GM19023 (cell line): ENCODE measurements at regions not wholly inside any gene's neighbourhood (a gene's known extent, or its start where the extent isn't known, plus 50 kb on each side); places are given as distances from the start of the nearest gene placed in this dataset.
"Not testable (repeated sequence)": the region's sequence is repeated elsewhere in the genome, so short reads cannot be mapped to it uniquely, and the experiment has no call there.

Experiments
- ATAC-seq: cut with Tn5 transposase; IDR thresholded peaks from one replicate; pipeline ENCODE4 v1.9.1; 2021; ENCODE audit warnings: mild to moderate bottlenecking, moderate library complexity; ENCODE audit not compliant: unreplicated experiment

DNA sequence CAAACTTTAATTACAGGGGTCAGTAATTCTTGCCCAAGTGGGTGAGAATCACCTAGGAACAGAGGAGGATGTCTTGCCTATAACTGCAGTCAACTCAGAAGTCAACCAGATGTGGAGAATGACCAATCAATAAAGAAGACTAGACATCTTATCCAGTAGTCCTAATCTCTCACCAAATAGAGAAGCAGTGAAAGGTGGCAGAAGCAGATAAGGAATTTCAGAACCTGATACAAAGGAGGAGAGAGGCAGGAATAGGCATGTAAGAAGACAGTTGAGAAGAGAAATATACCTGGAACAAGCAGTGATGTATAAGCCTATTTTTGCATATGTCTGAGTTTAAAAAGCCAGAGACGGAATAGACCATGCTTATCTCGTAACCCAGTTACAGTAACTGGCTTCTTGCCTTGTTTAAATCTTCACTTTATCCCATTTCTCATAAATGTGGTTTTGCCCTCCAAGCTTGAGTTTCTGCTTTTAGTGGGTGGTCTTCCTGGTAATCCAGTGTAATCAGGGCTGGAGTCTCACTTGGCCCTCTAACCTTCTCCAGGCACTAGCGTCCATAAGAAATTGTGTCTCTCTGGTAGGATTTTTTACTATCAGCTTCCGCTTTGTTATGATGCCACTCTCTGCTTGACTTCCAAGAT is 401.0 kb downstream of the SUCLG1 start:
- no peak for ATAC-seq

DNA sequence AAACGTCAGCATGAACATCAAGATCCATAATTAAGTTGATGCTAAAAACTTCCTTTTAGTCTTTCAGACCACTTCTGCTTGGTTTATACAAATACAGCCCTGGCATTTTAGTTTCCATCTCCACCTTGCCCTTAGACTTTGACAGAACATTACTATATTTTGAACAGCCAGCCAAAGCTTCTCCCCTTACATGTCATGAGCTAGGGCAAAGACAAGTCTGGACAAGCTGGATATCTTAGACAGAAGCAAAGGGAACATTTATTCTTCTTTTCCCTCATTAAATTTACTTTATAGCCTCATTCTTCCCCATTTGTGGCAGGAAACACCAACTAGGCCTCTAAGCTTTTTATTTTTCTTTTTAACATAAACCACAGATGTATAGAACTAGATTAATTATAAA is 403.3 kb downstream of the SUCLG1 start:
- no peak for ATAC-seq

DNA sequence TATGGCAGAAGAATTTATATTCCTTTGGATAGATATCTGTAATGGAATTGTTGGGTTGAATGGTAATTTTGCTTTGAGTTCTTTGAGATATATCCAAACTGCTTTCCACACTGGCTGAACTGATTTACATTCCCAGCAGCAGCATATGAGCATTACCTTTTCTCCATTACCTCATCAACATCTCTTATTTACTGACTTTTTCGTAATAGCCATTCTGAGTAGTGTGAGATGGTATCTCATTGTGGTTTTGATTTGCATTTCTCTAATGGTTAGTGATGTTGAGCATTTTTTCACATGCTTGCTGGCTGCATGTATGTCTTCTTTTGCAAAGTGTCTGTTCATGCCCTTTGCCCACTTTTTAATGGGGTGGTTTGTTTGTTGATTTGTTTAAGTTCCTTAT is 404.5 kb downstream of the SUCLG1 start:
- not testable (repeated sequence) for ATAC-seq

DNA sequence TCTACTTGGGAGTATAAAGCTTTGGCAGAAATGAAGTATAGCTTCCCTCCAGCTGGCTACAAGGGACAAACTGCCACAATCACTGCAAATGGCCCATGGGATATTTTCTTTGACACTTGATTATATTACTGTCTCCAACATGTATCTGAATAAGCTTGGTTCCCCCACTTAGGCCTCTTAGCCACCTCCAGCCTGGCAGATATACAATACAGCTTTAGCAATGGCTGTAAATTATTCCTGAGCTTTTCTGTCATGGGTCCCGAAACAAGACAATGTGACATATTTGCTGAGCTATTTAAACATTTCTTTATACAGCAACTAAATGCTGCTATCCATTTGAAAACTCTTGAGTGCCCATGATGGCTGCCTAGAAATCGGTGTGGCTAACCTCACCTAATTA is 406.2 kb downstream of the SUCLG1 start:
- no peak for ATAC-seq

DNA sequence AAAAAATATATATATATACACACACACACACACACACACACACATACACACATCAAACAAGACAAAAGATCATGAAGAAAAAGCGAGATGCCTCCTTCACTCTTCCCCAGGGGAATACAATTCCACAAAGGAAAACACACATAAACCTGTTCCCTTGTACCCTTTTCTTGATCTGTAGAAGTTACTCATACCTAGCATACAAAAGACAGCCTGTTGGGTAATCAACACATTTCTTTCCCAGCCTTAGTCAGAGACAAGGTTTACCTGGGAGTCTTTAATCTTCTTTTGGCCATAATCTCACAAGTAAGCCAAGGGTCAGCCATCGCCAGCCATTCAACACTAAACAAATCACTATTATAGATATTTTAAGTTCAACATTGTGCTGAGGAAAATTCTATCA is 407.0 kb downstream of the SUCLG1 start:
- no peak for ATAC-seq

DNA sequence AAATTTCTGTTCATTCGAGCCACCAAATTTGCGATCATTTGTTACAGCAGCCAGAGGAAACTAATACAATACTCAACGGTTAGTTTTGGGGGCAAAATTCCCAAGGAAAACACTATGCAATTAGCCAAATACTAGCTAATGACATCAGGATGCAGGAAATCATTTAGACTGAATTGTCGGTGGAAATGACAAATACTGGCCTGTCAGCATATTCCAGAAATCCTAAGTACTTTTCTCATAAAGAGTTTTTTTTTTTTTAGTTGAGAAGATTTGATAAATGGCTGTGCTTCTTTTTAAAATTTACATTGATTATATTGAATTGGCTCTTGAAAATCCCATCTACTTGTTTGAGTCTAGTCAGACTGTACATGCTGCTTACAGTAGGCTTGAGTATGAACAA is 410.1 kb downstream of the SUCLG1 start:
- ATAC-seq: no peak

DNA sequence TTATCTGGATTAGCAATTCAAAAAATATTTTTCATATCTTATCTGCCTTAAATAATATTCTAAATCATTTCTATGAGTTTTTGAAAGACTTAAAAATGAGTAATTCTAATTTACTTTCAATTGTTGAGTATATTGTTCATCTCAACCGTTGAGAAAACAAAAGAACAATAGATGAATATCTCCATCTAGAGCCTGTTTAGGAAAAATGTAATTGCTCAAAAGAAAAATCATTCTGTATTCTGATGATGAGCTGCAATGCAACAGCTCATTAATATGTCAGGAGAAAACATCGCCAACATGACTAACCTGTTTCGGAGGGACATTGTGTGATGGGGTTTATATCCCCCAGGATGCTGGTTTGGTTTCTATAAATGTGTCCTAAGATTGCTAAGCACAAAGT is 417.6 kb downstream of the SUCLG1 start:
- no peak for ATAC-seq

DNA sequence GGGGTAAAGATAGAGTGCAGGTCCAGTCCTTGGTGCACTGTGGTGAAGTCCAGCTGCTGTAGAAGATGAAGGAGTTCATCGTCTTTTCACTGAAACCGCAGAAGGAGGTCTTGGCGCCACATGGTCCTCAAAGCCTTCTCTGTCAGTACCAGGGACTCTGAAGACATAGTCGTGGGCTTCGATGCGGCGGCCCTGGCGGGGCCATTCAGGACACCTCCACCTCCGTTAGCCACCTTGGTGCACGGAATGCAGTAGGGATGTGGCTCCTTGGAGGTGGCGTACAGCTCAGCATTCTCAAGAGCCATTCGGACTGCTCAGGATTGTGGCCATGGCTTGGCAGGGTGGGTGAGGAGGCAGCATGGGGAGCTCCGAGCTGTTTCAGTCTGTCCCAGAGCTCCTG is 418.8 kb downstream of the SUCLG1 start:
- ATAC-seq: no peak

DNA sequence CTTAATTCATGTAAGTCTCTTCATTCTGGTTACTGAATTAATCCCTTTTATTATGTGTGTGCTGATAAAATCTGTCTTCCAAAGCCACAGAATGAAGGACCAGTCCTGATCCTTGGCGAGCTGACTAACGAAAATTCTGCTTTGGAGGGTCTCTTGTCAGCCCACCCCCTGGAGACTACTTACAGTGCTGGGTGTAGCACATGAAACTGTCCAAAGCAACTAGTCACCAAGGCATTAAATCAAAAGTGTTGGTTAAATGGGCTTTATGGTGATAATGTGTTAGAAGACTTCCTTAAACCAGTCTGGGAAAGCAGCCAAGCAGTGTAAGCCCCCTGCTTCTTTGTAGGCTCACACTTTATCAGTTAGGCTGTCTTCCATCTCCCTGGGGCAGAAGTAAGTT is 420.2 kb downstream of the SUCLG1 start:
- no peak for ATAC-seq

DNA sequence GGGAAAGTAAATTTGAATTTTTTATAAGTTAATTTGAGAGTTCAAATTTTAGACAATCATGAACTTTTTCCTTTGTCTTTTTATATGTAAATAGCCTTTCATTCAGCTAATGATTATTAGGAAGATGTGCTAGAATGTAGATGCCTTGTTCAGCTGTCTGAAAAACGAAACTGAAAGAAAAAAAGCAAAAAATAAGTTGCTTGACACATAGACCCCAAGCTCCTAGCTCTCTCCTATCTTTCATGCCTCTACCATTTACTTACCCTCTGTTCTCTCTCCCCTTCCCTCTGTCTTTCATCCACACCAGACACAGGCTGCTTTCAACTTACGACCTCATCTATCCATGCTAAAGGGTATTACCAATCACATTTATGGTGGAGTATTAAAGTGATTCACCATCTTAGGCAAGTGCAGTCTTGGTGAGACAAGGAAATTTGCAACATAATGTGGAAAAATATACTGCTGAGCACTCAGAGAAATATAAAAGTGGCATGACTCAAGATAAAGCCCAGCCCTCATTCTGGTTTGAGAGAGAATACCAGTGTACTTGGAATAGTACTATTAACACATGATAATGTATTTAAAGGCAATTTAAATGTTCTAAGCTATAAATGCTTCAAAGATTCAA is 425.6 kb downstream of the SUCLG1 start:
- ATAC-seq: no peak

DNA sequence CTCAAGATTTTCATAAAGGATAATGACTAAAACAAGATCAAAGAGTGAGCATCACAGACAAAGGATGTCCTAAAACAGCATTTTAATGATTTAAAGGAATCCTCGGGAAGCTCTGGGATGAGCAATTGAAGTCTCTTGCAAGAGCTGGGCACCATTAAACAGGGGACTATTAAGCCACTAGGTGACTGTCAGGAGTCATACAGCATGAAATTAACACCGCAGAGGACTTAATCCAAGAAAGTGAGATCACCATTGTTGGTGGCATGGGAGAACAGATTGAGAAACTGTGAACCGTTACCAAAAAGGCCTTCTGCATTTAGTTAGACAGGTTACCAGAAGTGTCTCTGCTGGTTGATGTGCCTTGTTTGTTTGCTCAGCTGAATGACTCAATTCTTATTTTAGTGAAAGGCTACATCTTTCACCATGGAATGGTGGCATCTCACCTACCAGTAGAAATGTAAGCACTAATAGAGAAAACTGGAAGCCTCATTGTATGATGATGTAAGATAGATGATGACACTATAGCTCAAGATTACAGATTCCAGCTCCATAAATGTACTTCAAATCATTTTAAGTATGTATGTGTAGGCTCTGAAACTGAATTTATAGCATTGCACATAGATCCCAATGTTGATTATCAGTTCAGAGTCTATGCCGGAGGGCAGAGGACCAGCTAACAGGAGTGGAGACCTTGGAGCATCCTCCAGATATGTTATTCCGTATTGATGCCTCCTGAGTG is 427.6 kb downstream of the SUCLG1 start:
- ATAC-seq: no peak

DNA sequence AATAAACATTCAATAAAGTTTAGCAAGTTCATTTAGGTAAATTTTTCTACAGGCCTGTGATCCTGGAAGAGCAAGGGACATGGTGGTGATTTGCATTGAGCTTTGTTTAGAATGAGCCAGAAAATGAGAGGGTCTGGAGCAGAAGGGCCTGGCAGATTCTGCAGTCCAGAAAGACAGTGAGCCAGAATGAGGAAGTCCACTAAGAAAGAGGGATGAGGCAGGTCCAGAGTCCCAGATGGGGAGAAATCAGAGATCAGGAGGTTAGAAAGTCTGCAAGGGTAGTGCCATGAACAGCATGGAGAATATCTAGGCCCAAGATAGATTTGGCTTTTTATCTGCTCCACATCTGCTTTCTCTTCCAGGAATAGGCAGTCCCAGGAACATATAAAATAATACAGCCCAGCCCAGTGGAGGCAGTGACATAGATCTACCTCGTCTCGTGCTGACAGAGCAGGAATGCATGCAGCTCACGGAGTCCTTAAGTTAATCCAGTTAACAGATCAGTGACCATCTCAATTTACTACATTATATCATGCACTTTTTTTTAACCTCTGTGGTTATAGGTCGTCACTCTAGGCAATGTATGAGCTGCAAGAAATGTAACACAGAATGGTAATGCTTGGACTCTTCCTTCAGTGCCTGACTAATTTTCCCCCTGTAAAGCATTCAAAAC is 429.0 kb downstream of the SUCLG1 start:
- ATAC-seq: no peak

DNA sequence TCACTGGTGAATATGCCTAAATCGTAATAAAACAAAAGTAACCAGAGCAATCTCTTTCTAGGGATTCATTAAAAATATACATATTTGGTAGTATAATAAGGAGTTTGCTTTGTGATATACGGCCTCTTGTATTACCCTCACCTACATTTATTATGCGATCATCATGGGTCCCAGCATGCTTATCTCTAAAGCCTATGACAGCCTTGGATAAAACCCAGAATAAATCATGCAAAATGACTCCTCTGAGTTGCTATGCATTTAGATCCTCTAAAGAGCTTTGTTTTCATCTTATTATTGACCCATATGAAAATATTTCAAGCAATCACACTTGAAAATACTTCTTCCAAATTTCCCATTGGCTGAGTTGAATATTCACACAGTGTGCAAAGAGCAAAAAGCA is 432.3 kb downstream of the SUCLG1 start:
- ATAC-seq: no peak

DNA sequence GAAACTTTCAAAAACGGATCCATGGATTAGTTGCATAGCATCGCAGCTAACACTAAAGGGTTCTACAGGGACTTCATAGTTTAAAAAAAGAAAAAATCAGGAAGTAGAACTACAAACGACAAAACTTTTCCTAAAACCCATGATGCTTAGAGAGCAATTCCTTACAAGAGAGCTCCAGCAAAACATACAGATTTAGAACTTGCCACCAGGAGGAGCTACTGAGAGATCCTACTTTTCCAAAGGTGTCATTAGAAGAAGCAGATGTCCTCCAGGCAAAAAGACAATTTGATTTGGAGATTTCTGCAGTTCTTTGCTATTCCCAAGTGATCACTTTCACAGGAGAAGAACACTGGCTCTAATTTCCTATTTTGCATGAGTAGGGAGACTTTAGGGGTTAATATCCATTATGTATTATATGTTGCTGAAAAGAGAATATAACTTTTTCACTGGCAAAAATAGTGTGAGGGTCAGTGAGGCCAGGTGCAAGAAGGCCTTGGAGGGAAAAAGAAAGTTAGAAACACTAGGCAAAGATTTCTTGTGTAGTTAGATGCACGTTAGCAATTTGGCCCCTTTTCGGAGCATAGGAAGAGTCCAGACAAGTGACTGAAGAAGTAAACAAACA is 436.2 kb downstream of the SUCLG1 start:
- ATAC-seq: no peak

DNA sequence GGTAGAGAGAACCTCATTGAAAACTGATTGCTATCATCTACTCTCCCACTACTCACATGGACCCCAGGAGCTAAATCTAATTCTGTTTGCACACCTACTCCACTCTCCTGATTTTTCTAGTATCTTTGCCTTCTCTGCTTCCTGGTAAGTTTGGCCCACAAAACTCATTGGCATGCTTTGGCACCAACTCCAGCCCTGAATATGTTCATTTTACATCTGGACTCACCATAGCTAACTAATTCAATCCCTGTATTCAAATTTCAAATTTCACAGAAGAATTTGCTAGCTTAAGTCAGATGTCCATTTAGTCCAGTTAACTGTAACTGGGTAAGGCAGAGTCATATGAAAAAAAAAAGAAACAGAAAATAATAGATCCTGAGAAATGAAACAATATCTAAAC is 442.1 kb downstream of the SUCLG1 start:
- ATAC-seq: no peak

DNA sequence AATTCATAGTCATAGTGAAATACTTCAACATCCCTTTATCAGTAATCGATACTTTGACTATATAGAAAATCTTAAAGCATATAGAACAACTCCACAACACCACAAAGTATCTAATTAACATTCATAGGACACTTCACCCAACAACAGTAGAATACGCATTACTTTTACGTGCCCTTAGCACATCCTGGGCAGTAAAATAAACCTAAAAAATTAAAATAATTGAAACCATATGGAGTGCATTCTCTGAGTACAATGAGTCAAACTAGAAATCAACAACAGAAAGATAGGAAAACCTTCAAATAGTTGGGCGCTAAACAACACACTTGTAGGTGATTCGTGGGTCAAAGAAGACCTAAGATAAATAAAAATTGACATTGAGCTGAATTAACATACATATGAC is 442.9 kb downstream of the SUCLG1 start:
- ATAC-seq: no peak

DNA sequence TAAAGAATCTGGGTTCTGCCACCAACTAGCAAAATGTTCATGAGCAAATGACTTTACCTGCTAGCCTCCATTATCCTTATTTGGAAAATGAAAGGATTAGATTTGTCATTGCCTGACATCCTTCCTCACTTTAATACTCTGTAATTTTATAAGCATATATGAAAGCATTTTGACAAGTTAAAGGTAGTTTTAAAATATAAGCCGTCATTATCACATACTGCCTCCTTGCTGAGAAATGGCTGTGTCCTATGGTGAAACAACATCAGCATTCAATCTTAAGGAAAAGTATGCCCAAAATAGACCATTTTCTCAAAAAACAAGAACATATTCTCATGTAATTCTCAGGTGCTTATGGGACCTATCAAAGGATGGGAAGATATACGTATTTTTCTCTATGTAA is 461.2 kb downstream of the SUCLG1 start:
- no peak for ATAC-seq

DNA sequence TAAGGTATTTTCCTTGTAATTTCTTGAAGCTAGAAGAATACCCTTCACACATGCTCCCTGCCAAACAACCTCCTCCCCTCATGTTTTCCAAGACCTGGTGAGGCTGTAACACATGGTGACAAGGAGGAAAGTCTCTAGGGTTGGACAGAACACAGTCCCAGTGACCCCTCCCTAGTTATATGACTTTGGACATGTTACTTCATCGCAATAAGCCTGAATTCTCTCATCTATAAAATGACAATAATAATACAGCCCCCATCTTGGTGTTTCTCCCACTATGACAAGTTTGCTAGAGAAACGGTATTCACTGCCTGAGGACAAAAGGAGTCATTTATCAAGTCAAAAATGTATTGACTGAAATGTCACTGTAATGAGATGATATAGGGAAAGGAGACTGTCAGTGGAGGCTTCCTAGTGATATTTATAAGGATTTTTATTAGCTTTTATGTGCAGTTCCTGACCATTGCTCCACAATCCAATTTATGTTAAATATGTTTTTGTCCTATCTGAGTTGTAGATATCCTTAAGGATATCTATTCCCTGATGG is 464.4 kb downstream of the SUCLG1 start:
- ATAC-seq: no peak

DNA sequence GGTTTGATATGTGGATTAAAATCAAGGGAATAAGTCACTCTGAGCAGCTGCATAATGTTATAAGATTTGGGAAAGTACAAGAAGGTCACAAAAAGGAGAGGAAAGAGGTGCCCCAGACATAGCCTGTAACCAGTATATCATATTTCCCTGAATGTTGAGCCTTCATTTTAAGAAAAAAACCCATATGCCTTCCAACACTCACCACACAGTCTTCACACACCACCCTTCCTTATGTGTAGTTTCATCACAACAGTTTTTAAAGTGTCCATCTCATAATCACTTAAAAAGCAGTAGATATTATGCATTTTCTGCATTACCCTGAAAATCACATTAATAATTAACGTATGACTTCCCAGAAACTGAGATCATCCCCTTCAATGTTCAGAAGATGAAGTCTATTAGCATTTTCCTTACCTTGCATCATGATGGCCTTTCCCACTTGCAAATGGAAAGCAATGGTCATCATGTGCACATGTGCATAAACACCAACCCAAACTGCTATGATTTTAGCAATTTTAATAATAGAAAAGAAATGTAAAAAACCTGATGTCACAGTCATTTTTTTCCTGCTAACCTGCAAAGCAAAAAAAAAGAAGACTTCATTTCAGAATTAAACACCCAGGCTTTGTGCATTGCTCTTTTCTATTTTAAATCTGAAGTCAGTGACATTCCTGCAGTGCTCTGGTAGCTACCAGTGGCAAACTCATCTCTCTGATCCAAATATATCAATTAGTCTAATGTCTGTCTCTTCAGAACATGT is 465.0 kb downstream of the SUCLG1 start:
- no peak for ATAC-seq

DNA sequence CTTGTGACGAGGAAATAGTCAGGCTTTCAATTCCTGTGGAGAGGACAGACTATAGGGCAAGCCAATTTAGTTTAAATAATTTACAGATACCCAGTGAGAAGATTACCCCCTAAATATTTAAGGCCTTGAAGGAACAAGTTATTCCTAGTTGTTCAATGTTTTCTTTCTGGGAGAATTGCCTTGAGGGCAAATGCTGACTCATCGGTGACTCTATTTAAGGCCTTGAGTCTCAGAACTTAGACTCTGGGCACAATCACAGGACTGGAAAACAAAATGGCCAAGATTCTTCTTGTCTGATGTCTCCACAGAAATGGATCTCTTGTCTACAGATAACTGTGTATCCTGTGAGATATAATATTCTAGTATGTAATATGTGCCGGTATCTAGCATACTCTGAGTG is 467.1 kb downstream of the SUCLG1 start:
- ATAC-seq: no peak
